ENCODE measurements at regions not wholly inside any gene's neighbourhood (a gene's known extent, or its start where the extent isn't known, plus 50 kb on each side); places are given as distances from the start of the nearest gene placed in this dataset.

DNA sequence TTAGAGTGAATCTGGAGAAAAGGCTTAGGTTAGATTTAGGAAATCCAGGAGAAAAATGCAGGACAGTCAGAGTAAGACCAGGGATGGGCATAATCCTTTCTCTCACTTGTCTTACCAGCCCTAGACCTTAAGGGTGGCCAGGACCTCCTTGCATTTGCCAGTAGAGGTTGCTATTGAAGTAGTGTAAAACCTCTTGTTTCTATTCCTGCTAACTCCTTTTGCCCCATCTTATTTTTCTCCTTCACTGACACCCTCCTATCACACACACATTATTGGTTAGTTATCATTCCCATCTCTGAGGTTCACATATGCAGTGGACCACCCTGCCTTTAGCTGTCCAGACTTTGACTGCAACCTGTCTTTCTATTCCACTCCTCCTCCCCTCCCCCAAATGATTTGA is 75.0 kb upstream of the MACF1 start:
- POLR2A ChIA-PET: no interaction called here
- Histone ChIP-seq H3K27ac (ENCODE audit: low read length in 2 of 2) (no peak overlapping the region), H3K36me3 (replicated peaks in 1 of 2; ENCODE audit: control extremely low read depth in 1 of 2, control insufficient read depth in 1 of 2, extremely low read depth in 1 of 2, insufficient read depth in 2 of 2, low read length in 1 of 2) (no peaks in the 10 kb centered on the region), H3K4me3 (ENCODE audit: control extremely low read depth in 1 of 5, extremely low read depth in 1 of 5, insufficient read depth in 1 of 5, low read depth in 2 of 5, low read length in 4 of 5) (no peak overlapping the region), H2AFZ (ENCODE audit: insufficient read depth, low read depth, low read length, poor library complexity, severe bottlenecking) (no peak overlapping the region), H3K4me2 (replicated peaks; ENCODE audit: low read depth, low read length, poor library complexity, severe bottlenecking) (no peak overlapping the region), H3K9me3 (ENCODE audit: control extremely low read depth in 1 of 3, control insufficient read depth in 2 of 3, insufficient read depth in 1 of 3, low read length in 2 of 3) (no peaks in the 10 kb centered on the region), H3K27me3 (replicated peaks in 1 of 4; ENCODE audit: control extremely low read depth in 1 of 4, control insufficient read depth in 3 of 4, insufficient read depth in 4 of 4, low read length in 3 of 4) (no peaks in the 10 kb centered on the region), H3K9ac (ENCODE audit: low read length) (no peak overlapping the region), H3K79me2 (ENCODE audit: control insufficient read depth, insufficient read depth, low read length) (no peaks in the 10 kb centered on the region), H4K20me1 (ENCODE audit: control insufficient read depth, insufficient read depth, low read length, poor library complexity, severe bottlenecking) (no peaks in the 10 kb centered on the region), H3K4me1 (ENCODE audit: control insufficient read depth in 2 of 2, insufficient read depth in 2 of 2, low read length in 2 of 2) (no peaks in the 10 kb centered on the region)
- CTCF ChIA-PET: interaction anchor here (1.1 kb wide), 1 partner anchor 131 kb away, joined by 3 read pairs; no protein-coding TSS in a partner anchor
- H3K4me1 Mint-ChIP-seq: no peaks in the 10 kb centered on the region
- intact Hi-C loops (cut with micrococcal nuclease): no loop called here
- H3K27ac Mint-ChIP-seq: no peak overlapping the region
- TF ChIP-seq, protein P1, sequence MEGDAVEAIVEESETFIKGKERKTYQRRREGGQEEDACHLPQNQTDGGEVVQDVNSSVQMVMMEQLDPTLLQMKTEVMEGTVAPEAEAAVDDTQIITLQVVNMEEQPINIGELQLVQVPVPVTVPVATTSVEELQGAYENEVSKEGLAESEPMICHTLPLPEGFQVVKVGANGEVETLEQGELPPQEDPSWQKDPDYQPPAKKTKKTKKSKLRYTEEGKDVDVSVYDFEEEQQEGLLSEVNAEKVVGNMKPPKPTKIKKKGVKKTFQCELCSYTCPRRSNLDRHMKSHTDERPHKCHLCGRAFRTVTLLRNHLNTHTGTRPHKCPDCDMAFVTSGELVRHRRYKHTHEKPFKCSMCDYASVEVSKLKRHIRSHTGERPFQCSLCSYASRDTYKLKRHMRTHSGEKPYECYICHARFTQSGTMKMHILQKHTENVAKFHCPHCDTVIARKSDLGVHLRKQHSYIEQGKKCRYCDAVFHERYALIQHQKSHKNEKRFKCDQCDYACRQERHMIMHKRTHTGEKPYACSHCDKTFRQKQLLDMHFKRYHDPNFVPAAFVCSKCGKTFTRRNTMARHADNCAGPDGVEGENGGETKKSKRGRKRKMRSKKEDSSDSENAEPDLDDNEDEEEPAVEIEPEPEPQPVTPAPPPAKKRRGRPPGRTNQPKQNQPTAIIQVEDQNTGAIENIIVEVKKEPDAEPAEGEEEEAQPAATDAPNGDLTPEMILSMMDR (IDR thresholded peaks at IDR 0.05): no peak
- no peak for TF ChIP-seq EZH2 (IDR thresholded peaks at IDR 0.05; ENCODE audit: borderline replicate concordance, insufficient read depth, low read depth, low read length, poor library complexity, severe bottlenecking)
- no peaks in the 10 kb centered on the region for H3K27me3 Mint-ChIP-seq
- H3K9me3 Mint-ChIP-seq (ENCODE audit: insufficient read depth): no peaks in the 10 kb centered on the region
- no peak for ATAC-seq (ENCODE audit: low read depth)
- H3K4me3 Mint-ChIP-seq: no peak overlapping the region
- peak; percentile 14 for DNase-seq

DNA sequence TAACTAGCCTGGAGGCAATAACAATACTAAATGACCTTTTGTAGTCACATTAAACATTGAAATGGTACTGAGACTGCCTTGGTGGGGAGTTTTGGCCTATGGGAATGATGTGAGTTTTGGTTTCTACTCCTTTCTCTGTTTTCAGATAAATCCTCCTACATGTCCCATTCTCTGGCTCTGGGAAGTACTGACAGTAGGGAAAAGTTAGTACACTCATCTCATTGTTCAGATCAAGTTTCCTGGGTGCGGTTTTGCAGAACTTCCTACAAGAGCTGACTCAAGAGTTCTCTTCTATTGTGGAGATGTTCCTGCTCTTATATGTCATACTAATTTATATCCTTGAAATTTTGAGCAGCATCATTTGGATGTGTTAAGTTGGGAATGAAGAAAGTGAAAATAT is 74.2 kb upstream of the MACF1 start:
- Histone ChIP-seq H3K4me3 (ENCODE audit: control extremely low read depth in 1 of 5, extremely low read depth in 1 of 5, insufficient read depth in 1 of 5, low read depth in 2 of 5, low read length in 4 of 5) (no peak overlapping the region), H4K20me1 (ENCODE audit: control insufficient read depth, insufficient read depth, low read length, poor library complexity, severe bottlenecking) (no peaks in the 10 kb centered on the region), H3K9me3 (ENCODE audit: control extremely low read depth in 1 of 3, control insufficient read depth in 2 of 3, insufficient read depth in 1 of 3, low read length in 2 of 3) (no peaks in the 10 kb centered on the region), H3K36me3 (replicated peaks in 1 of 2; ENCODE audit: control extremely low read depth in 1 of 2, control insufficient read depth in 1 of 2, extremely low read depth in 1 of 2, insufficient read depth in 2 of 2, low read length in 1 of 2) (no peaks in the 10 kb centered on the region), H3K4me2 (replicated peaks; ENCODE audit: low read depth, low read length, poor library complexity, severe bottlenecking) (no peak overlapping the region), H3K27me3 (replicated peaks in 1 of 4; ENCODE audit: control extremely low read depth in 1 of 4, control insufficient read depth in 3 of 4, insufficient read depth in 4 of 4, low read length in 3 of 4) (no peaks in the 10 kb centered on the region), H3K27ac (ENCODE audit: low read length in 2 of 2) (no peak overlapping the region), H2AFZ (ENCODE audit: insufficient read depth, low read depth, low read length, poor library complexity, severe bottlenecking) (no peak overlapping the region), H3K79me2 (ENCODE audit: control insufficient read depth, insufficient read depth, low read length) (no peaks in the 10 kb centered on the region), H3K9ac (ENCODE audit: low read length) (no peak overlapping the region), H3K4me1 (ENCODE audit: control insufficient read depth in 2 of 2, insufficient read depth in 2 of 2, low read length in 2 of 2) (no peaks in the 10 kb centered on the region)
- Mint-ChIP-seq H3K27ac (no peak overlapping the region), H3K4me3 (no peak overlapping the region), H3K4me1 (no peaks in the 10 kb centered on the region), H3K27me3 (no peaks in the 10 kb centered on the region), H3K9me3 (ENCODE audit: insufficient read depth) (no peaks in the 10 kb centered on the region)
- DNase-seq (no peak), ATAC-seq (ENCODE audit: low read depth) (no peak)
- ChIA-PET CTCF (interaction anchor here (0.8 to 1.1 kb wide), 2 partner anchors 63 to 130 kb away, joined by 3 read pairs; no protein-coding TSS in a partner anchor), POLR2A (interaction anchor here (0.5 kb wide), 1 partner anchor 36 kb away, joined by 4 read pairs; no protein-coding TSS in a partner anchor)
- TF ChIP-seq EZH2 (IDR thresholded peaks at IDR 0.05; ENCODE audit: borderline replicate concordance, insufficient read depth, low read depth, low read length, poor library complexity, severe bottlenecking): no peak
- TF ChIP-seq, protein P1 (IDR thresholded peaks at IDR 0.05): no peak
- no CpG with 5 or more reads among the region's 1 CpG for WGBS (ENCODE audit: insufficient coverage)
- intact Hi-C loops (cut with micrococcal nuclease): no loop called here

Data from B cell (primary cell).